HG03159 (cell line): ENCODE measurements at regions not wholly inside any gene's neighbourhood (a gene's known extent, or its start where the extent isn't known, plus 50 kb on each side); places are given as distances from the start of the nearest gene placed in this dataset.
"Not testable (repeated sequence)": the region's sequence is repeated elsewhere in the genome, so short reads cannot be mapped to it uniquely, and the experiment has no call there.

Experiments used
- ATAC-seq: cut with Tn5 transposase; IDR thresholded peaks from one replicate; pipeline ENCODE4 v1.9.1; 2021; ENCODE audit warnings: mild to moderate bottlenecking, moderate library complexity; ENCODE audit not compliant: unreplicated experiment

GRCh38 chr13:109945206-109945960 is 159.0 kb upstream of the IRS2 start:
- no peak for ATAC-seq

GRCh38 chr13:109941951-109942350 is 155.6 kb upstream of the IRS2 start:
- ATAC-seq: no peak

GRCh38 chr13:109941221-109941620 is 154.8 kb upstream of the IRS2 start:
- no peak for ATAC-seq

GRCh38 chr13:109940637-109941036 is 154.3 kb upstream of the IRS2 start:
- ATAC-seq: no peak

GRCh38 chr13:109939838-109940237 is 153.5 kb upstream of the IRS2 start:
- no peak for ATAC-seq

- no peak for ATAC-seq
Measured at GRCh38 chr13:109939180-109939579, 152.8 kb upstream of the IRS2 start.

GRCh38 chr13:109938255-109938936 is 152.0 kb upstream of the IRS2 start:
- ATAC-seq: no peak

- not testable (repeated sequence) for ATAC-seq
Measured at GRCh38 chr13:109934520-109934919, 148.1 kb upstream of the IRS2 start.

GRCh38 chr13:109933476-109933875 is 147.1 kb upstream of the IRS2 start:
- no peak for ATAC-seq

- ATAC-seq: no peak
Measured at GRCh38 chr13:109924376-109924775, 138.0 kb upstream of the IRS2 start.

GRCh38 chr13:109922518-109922917 is 136.1 kb upstream of the IRS2 start:
- ATAC-seq: no peak

GRCh38 chr13:109919715-109920375 is 133.5 kb upstream of the IRS2 start:
- ATAC-seq: no peak

GRCh38 chr13:109918179-109918711 is 131.9 kb upstream of the IRS2 start:
- no peak for ATAC-seq

- ATAC-seq: no peak
Measured at GRCh38 chr13:109917422-109917821, 131.0 kb upstream of the IRS2 start.

- no peak for ATAC-seq
Measured at GRCh38 chr13:109913936-109914510, 127.6 kb upstream of the IRS2 start.

GRCh38 chr13:109913186-109913585 is 126.8 kb upstream of the IRS2 start:
- no peak for ATAC-seq

- no peak for ATAC-seq
Measured at GRCh38 chr13:109910194-109910593, 123.8 kb upstream of the IRS2 start.

- no peak for ATAC-seq
Measured at GRCh38 chr13:109906976-109907375, 120.6 kb upstream of the IRS2 start.

- ATAC-seq: no peak
Measured at GRCh38 chr13:109904218-109904617, 117.8 kb upstream of the IRS2 start.

- ATAC-seq: no peak
Measured at GRCh38 chr13:109900741-109901140, 114.4 kb upstream of the IRS2 start.

GRCh38 chr13:109900320-109900719 is 113.9 kb upstream of the IRS2 start:
- ATAC-seq: no peak
